NCI-H345 (cell line): ENCODE measurements at regions not wholly inside any gene's neighbourhood (a gene's known extent, or its start where the extent isn't known, plus 50 kb on each side); places are given as distances from the start of the nearest gene placed in this dataset.

Experiments
- DNase-seq: peaks from one replicate; lab custom pipeline; 2025; lab: John Stamatoyannopoulos, UW

DNA sequence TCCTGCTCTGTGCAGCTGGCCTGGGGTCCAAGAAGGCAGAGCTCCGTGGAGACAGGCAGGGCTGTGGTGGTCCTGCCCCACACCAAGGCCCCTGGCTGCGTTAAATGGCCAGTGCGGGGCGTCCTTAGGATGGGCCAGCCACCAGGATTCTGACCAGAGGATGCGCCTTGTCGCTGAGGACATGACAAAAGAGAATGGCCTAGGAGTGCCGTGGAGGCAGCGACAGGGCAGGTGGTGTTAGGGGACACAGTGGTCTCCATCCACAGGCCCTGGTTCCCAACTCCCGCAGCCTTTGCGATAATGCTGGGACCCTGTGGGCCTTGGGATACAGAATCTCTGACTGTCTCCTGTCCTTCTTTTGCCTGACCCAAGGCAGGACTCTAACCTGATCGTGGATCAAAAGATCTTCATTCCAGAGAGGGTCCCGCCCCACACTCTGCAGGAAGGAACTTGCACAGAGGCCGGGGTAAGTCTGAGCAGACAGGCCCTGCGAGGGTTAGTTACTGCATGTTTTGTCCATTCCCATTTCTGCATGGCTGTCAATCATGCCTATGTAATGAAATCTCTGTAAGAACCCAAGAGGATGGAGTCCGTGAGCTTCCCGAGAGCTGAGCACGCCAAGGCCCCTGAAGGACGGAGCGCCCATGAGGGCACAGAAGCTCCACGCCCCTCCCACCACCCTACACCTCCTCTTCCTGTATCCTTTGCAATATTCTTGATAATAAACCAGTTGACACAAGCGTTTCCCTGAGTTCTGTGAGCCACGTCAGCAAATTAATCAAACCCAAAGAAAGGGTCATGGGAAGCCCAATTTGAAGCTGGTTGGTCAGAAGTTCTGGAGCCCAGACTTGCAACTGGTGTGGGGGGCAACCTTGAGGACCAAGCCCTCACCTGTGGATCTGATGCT is 251.5 kb upstream of the SALL3 start:
- no peak for DNase-seq

DNA sequence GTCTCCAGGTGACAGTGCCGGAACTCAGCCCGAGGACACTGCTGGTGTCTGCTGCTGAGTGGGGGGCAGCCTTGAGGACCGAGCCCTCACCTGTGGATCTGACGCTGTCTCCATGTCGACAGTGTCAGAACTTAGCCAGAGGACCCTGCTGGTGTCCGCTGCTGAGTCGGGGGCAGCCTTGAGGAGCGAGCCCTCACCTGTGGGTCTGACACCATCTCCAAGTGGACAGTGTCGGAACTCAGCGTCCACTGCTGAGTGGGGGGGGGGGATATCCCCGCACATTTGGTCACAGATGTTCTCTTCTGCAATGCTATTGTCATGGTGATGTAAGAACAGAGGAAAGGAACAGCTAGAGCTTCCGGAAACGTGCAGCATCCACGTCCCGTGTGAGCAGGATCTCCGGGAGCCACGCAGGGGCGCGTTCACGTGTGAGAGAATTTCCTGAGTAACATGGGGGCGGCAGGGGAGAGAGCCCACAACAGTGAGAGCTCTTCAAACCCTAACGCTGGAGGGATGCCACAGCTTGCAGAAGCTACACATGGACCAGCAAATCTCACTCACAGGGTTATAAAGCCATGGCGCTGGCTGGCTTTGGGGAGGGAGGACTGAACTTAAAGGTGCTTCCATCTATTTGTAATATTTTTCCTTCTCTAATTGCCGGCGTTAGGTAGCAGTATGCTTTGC is 250.7 kb upstream of the SALL3 start:
- no peak for DNase-seq

DNA sequence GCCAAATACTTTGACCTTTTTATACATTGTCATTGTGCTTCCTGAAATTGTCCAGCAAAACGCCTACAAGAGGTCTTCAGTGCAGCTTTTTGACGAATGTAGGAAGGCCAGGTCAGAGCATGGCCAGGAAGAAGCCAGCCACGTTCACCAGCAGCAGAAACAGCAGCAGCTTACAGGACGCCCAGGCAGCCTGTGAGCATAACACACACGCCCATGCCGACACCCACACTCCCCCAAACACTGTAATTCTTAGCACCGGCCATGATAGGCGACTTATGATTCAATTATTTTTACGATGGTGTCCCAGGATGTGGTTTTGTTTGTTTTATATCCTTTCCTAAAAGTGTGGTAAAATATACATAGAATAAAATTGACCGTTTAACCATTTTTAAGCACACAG is 249.1 kb upstream of the SALL3 start:
- no peak for DNase-seq

GRCh38 chr18:78731016-78731397 is 248.6 kb upstream of the SALL3 start:
- DNase-seq, result no peak

GRCh38 chr18:78731398-78732032 is 248.1 kb upstream of the SALL3 start:
- no peak for DNase-seq

DNA sequence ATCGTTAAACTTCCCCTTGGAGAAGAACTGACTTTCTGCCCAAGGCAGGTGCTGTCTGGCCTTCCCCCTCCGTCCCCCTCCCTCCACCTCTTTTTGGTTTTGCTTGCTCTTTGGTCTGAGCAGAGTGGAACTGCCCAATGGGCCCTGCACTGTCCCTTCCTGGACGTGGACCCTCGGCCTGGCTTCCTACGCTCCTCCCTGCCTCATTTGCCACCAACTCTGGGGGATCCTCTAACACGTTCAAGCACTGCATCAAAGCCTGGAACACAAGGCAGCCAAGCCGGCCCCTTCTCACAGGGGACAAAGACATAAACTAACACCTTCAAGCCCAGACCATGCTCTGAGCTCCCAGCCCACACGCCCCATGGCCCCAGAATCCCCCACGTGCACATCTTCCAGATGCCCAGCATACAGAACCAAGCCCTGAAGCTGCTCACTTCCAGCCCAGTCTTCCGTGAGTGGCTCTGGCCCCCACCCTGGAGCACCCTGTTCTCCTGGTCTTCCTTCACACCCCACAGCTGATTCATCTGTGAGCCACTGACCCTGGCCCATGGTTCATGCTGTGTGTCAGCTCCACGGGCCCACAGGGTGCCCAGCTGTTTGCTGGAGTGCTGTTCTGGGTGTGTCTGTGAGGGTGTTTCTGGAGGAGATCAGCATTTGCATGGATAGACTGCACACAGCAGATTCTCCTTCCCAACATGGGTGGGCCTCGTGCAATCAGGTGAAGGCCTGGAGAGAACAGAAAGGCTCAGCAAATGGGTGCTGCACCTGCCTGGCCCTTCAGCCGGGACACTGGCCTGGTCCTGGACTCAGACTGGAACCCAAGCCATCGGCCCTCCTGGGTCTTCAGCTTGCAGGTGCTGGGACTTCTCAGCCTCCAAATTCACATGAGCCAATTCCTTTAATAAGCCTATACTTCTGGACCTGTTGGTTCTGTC is 247.1 kb upstream of the SALL3 start:
- DNase-seq, result no peak

DNA sequence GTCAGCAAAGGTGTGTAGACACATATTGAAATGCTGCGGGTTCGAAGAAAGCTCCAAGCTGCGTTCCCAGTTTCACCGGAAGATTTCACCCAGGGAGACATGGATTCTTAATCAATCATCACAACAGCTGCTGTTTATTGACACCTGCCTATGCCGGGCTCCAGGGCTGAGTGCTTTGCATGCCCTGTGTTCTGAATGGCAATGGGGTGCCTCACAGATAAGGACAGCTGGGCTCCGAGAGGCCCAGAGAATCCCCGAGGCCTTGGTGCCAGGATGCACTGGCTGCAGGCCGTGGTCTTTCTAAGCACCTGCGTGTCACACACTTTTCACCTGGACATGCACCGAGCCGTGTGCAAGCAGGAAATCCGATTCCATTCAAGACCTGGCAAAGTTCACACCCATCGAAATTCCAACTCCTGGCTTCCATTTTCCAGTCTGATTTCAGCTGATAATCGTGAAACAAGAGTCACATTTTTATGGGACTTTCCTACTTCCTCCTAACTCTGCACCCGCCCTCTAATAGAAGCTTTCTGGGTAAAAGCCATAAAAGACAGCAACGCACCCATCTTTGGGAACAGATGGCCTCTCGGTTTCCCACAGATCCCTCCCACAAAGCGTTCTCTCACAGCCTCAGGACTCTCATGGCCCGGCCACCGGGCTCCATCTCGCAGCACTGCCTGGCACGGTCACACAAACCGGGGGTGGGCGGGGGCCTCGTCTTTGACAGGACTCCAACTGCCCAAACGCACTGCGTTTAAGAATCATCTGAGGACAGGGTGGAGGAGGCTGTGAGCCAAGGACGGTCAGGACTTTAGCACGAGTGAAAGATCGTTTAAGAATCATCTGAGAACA is 245.6 kb upstream of the SALL3 start:
- no peak for DNase-seq

DNA sequence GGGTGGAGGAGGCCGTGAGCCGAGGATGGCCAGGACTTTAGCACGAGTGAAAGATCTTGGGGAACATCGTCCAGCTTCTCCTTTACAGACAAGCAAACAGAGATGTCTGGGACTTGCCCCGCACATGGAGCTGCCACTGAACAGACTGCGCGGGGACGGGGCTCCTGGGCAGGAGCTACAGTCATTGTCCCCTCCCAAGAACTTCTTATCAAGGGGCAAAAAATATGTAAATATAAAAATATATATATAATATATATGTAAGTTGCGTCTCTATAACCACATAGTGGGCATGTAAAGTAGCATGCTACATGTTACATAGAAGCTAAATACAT is 245.0 kb upstream of the SALL3 start:
- DNase-seq, result no peak

GRCh38 chr18:78735131-78736014 is 244.2 kb upstream of the SALL3 start:
- no peak for DNase-seq

DNA sequence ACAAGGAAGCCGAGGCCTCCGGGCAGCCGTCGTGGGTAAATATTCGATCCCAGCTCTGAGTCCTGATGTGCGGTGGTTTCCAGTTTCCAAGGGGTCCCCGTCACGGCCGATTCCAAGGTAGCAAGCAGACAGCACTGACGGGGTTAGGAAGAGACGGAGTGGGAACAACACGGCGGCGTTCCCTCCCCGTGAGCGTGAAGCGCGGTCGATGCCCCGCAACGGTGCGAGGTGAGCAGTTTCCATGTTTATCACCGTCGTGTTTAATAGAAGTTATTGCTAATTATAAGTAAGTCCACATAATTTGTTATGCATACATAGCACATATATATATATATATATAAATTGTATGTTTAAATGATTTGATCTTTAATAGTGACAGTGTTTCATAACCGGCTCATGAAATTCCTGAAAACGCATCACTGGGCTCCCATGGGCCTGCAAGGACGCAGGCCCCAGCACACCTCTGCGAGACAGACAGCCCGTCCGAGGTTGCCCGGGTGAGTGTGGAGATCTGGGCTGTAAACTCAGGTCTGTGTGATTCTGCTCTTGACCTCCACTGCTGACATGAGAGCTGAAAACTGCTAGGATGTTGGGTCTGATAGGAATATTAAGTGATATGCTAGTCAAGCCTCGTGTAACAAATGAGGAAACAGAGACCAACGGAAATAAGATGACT is 243.5 kb upstream of the SALL3 start:
- no peak for DNase-seq

GRCh38 chr18:78737006-78737915 is 242.4 kb upstream of the SALL3 start:
- DNase-seq, result no peak

DNA sequence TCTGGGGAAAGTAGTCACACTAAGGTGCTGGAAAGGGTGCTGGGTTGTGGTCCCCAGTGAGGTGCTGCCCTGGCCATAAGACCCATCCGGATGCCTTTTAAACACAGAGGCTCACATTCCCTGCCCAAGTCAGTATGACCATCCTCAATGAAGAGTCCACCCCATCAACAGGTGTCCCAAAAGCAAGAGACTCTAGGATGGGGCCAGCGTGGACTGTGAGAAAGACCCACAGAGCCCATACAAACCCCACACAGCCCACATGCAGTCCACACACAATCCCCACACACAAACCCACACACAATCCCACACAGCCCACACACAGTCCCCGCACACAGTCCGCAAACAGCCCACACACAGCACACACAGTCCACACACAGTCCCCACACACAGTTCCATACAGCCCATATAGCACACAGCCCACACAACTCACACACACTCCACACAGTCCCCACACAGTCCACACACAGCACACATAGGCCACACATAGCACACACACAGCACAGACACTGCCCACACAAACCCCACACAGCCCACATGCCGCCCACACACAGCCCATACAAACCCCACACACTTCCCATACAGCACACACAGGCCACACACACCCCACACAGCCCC is 241.4 kb upstream of the SALL3 start:
- no peak for DNase-seq

DNA sequence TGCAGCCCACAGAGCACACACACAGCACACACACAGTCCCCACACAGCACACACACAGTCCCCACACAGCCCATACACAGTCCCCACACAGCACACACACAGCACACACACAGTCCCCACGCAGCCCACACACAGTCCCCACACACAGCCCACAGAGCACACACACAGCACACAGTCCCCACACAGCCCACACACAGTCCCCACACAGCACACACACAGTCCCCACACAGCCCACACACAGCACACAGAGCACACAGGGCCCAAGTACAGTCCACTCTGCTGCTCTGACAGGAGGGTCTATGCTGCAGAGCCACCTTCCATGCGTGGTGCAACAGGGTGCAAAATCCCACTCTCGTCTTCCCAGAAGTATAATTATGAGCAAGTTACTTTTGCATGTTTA is 240.5 kb upstream of the SALL3 start:
- no peak for DNase-seq

DNA sequence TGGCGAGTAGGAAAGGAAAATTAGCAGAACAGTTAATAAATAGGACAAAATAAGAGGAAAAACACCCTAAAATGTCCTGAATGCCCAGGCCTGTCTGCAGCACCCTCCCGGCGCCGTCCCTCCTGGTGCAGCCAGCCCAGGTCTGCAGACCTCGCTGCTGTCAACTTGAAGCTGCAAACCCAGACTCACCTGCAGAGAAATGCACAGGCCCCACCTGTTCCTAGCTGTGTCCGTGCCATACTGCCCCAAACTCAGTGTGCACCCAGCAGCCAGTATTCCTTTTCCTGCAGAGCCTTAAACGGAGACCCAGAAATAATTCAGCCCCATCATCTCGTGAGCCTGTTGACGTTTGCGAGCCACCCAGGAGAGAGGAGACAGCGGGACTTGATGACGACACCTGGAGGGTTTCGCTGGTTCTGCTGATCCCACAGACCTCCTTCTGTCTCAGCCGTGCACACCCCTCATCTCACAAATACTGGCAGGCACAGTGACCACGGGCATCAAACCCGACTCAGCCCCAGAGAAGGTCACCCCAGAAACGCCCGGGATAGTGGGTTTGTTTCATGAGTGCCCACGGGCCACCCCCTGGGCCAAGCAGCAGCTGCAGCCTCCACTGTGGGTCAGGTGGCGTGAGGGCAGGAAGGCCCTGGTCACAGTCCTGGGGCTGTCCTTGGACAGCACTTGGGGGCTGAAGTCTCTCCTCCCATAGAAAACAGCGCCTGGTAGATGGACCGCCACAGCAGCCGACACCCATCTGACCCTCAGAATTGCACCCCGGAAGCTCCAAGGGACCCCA is 239.5 kb upstream of the SALL3 start:
- DNase-seq, result no peak

- no peak for DNase-seq
These were observed 238.7 kb upstream of the SALL3 start for GRCh38 chr18:78740876-78741275.

- no peak for DNase-seq
These were observed 238.0 kb upstream of the SALL3 start for GRCh38 chr18:78741381-78742217.
